Sigmoid colon (tissue), 6 donors: ENCODE measurements at regions not wholly inside any gene's neighbourhood (a gene's known extent, or its start where the extent isn't known, plus 50 kb on each side); places are given as distances from the start of the nearest gene placed in this dataset.

Experiments used
- DNase-seq: peaks from one replicate; pipeline ENCODE4 v3.0.0-alpha.2; 2019
- H3K27ac ChIP-seq, 4 donors: fragments of 200-600 bp; sonication (generic); one replicate each; pipeline ENCODE4 v1.5.1; 2016 to 2019; ENCODE audit warnings: mild to moderate bottlenecking in 1 of 4
- H3K27me3 ChIP-seq, 3 donors: fragments of 200-600 bp; sonication (generic); one replicate each; pipeline ENCODE4 v1.5.1; 2019; ENCODE audit warnings: mild to moderate bottlenecking in 1 of 3
- H3K36me3 ChIP-seq, 4 donors: fragments of 200-600 bp; sonication (generic); one replicate each; pipeline ENCODE4 v1.5.1; 2016 to 2019
- H3K4me1 ChIP-seq, 4 donors: fragments of 200-600 bp; sonication (generic); one replicate each; pipeline ENCODE4 v1.5.1; 2017 to 2019
- H3K4me3 ChIP-seq, 4 donors: fragments of 200-600 bp; sonication (generic); one replicate each; pipeline ENCODE4 v1.5.1; 2017 to 2019; ENCODE audit warnings: mild to moderate bottlenecking in 2 of 4, moderate library complexity in 1 of 4
- H3K9me3 ChIP-seq, 4 donors: fragments of 200-600 bp in 3 of 4; sonication (generic) in 3 of 4; one replicate each; pipeline versions ENCODE4 v1.5.1 to v1.6.1; 2013 to 2019
- CTCF ChIP-seq, 4 experiments: fragments of 450-650 bp in 3 of 4; fragments of 200-600 bp in 1 of 4; IDR thresholded peaks; one replicate each; pipeline ENCODE4 v1.5.1; 2016 to 2019; ENCODE audit warnings: antibody characterized with exemption in 4 of 4, mild to moderate bottlenecking in 3 of 4, moderate library complexity in 2 of 4
- EP300 ChIP-seq, 4 donors: sonication (generic); formaldehyde crosslinking; IDR thresholded peaks; one replicate each; pipeline ENCODE4 v1.6.1; 2017; ENCODE audit warnings: antibody characterized with exemption in 4 of 4
- POLR2A ChIP-seq, 2 donors: fragments of 450-650 bp; IDR thresholded peaks; one replicate each; pipeline ENCODE4 v1.6.1; 2016; ENCODE audit warnings: antibody characterized with exemption in 2 of 2, mild to moderate bottlenecking in 2 of 2, moderate library complexity in 2 of 2
- POLR2AphosphoS5 ChIP-seq, 4 donors: sonication (generic); formaldehyde crosslinking; IDR thresholded peaks; one replicate each; pipeline ENCODE4 v1.6.1; 2017; ENCODE audit warnings: antibody characterized with exemption in 4 of 4
- WGBS, 2 donors: extraction: QIAGEN DNeasy Blood & Tissue Kit; methylation state at CpG; one replicate each; pipeline ENCODE4 v1.1.7; 2013; 5-methylcytosine and 5-hydroxymethylcytosine counted together
- intact Hi-C: fragments of 100-400 bp; cut with DNase I; formaldehyde crosslinking; loops from one replicate; pipeline ENCODE4 v1.15.1; 2023
- donor health status: healthy with polysubstance abuse.
- donor health status: healthy.

GRCh38 chr2:88815282-88815681 is 123.8 kb downstream of the RPIA start:
- no peaks in the 10 kb centered on the region for H3K4me1 ChIP-seq
- H3K27ac ChIP-seq: no peak overlapping the region
- peaks cover 0 to 4% (median 0%) of the 10 kb centered on the region in 4 donors for H3K9me3 ChIP-seq
- H3K27me3 ChIP-seq: no peaks in the 10 kb centered on the region
- TF ChIP-seq POLR2AphosphoS5 (IDR thresholded peaks at IDR 0.05): no peak
- TF ChIP-seq EP300 (IDR thresholded peaks at IDR 0.05): no peak
- no peak for TF ChIP-seq POLR2A (IDR thresholded peaks at IDR 0.05)
- no peak for DNase-seq
- intact Hi-C loops: no loop called here
- no peak overlapping the region for H3K4me3 ChIP-seq
- H3K36me3 ChIP-seq: no peaks in the 10 kb centered on the region

GRCh38 chr2:88815697-88816096 is 124.2 kb downstream of the RPIA start:
- 91 to 92% methylated on average over 2 of the region's 2 CpGs for WGBS, 2 donors
- no peak for DNase-seq
- H3K36me3 ChIP-seq: no peaks in the 10 kb centered on the region
- no peak overlapping the region for H3K4me3 ChIP-seq
- no peaks in the 10 kb centered on the region for H3K4me1 ChIP-seq
- peaks cover 0 to 4% (median 0%) of the 10 kb centered on the region in 4 donors for H3K9me3 ChIP-seq
- no peaks in the 10 kb centered on the region for H3K27me3 ChIP-seq
- H3K27ac ChIP-seq: no peak overlapping the region
- TF ChIP-seq POLR2AphosphoS5 (IDR thresholded peaks at IDR 0.05) (no peak), CTCF (IDR thresholded peaks at IDR 0.05) (no peak), POLR2A (IDR thresholded peaks at IDR 0.05) (no peak), EP300 (IDR thresholded peaks at IDR 0.05) (no peak)
- intact Hi-C loops: no loop called here

DNA sequence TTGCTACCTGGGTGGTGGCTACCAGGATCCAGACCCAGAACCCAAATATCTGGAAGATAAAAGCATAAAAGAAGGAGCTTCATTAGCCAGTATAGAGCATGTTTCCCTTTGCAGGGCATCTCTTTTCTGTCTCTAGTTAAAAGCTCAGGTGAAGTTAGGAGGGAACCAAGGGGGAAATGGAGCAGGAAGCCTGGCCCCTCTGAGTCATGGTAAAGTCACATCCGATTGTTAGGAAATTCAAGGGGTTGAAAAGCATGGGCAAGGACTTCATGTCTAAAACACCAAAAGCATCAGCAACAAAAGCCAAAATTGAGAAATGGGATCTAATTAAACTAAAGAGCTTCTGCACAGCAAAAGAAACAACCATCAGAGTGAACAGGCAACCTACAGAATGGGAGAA is 126.9 kb downstream of the RPIA start:
- H3K36me3 ChIP-seq: no peaks in the 10 kb centered on the region
- 76 to 93% methylated on average over 1 of the region's 1 CpG for WGBS, 2 donors
- H3K9me3 ChIP-seq: peaks cover 0 to 4% (median 0%) of the 10 kb centered on the region in 4 donors
- no peak for TF ChIP-seq POLR2AphosphoS5 (IDR thresholded peaks at IDR 0.05)
- no peak for TF ChIP-seq POLR2A (IDR thresholded peaks at IDR 0.05)
- TF ChIP-seq EP300 (IDR thresholded peaks at IDR 0.05): no peak
- no peak for TF ChIP-seq CTCF (IDR thresholded peaks at IDR 0.05)
- no peaks in the 10 kb centered on the region for H3K4me1 ChIP-seq
- H3K27ac ChIP-seq: no peak overlapping the region
- intact Hi-C loops: no loop called here
- H3K27me3 ChIP-seq: no peaks in the 10 kb centered on the region
- H3K4me3 ChIP-seq: no peak overlapping the region
- DNase-seq: no peak

DNA sequence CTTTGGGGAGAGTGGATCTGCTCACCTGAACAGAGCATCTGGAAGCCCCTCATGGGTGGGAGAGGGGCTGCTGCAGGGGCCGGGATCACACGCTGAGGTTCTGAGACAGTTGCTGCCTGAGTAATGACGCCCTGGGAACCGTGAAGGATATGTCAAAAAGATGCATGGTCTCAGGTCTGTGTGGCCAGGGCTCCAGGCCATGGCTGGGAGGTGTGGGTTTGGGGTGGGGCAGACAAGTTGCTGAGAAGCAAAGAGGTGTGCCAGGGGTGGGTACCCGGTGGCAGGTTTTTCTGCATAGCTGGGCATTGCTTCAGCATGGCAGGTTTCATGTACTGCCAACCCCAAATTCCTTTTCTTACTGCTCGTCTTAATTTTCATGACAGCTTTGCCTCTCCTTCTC is 133.5 kb downstream of the RPIA start:
- no peaks in the 10 kb centered on the region for H3K9me3 ChIP-seq
- no peaks in the 10 kb centered on the region for H3K4me1 ChIP-seq
- peaks cover 0 to 7% (median 0%) of the 10 kb centered on the region in 3 donors for H3K27me3 ChIP-seq
- intact Hi-C loops: no loop called here
- TF ChIP-seq CTCF (IDR thresholded peaks at IDR 0.05) (no peak), POLR2AphosphoS5 (IDR thresholded peaks at IDR 0.05) (no peak), EP300 (IDR thresholded peaks at IDR 0.05) (no peak), POLR2A (IDR thresholded peaks at IDR 0.05) (no peak)
- no peak overlapping the region for H3K27ac ChIP-seq
- no peak for DNase-seq
- WGBS, 2 donors: 55 to 84% methylated on average over 6 of the region's 6 CpGs
- H3K4me3 ChIP-seq: no peak overlapping the region
- no peaks in the 10 kb centered on the region for H3K36me3 ChIP-seq

DNA sequence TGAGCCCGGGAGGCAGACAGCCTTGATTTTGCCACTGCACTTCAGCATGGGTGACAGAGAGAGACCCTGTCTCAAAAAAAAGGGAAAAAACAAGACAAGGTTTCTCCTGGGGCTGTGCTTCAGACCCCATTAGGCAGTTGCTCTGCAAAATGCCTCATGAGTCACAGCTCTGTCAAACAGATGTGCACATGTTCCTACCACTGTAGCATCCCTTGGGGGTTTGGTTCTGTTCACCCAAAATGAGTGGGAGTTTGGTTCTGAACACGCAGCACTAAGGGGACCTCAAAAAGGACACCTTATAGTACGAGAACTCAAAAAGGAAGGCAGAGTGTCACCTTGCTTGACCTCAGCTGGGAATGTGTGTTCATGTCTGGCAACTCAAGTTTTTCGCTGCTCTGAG is 134.9 kb downstream of the RPIA start:
- no peaks in the 10 kb centered on the region for H3K36me3 ChIP-seq
- H3K27me3 ChIP-seq: peaks cover 0 to 7% (median 0%) of the 10 kb centered on the region in 3 donors
- TF ChIP-seq POLR2AphosphoS5 (IDR thresholded peaks at IDR 0.05) (no peak), CTCF (IDR thresholded peaks at IDR 0.05) (no peak)
- 76 to 77% methylated on average over 4 of the region's 4 CpGs for WGBS, 2 donors
- no peak overlapping the region for H3K4me3 ChIP-seq
- intact Hi-C loops: no loop called here
- H3K9me3 ChIP-seq: no peaks in the 10 kb centered on the region
- no peaks in the 10 kb centered on the region for H3K4me1 ChIP-seq
- no peak overlapping the region for H3K27ac ChIP-seq
- no peak for DNase-seq
